ENCODE measurements at regions not wholly inside any gene's neighbourhood (a gene's known extent, or its start where the extent isn't known, plus 50 kb on each side); places are given as distances from the start of the nearest gene placed in this dataset.
"Not testable (repeated sequence)": the region's sequence is repeated elsewhere in the genome, so short reads cannot be mapped to it uniquely, and the experiment has no call there.

DNA sequence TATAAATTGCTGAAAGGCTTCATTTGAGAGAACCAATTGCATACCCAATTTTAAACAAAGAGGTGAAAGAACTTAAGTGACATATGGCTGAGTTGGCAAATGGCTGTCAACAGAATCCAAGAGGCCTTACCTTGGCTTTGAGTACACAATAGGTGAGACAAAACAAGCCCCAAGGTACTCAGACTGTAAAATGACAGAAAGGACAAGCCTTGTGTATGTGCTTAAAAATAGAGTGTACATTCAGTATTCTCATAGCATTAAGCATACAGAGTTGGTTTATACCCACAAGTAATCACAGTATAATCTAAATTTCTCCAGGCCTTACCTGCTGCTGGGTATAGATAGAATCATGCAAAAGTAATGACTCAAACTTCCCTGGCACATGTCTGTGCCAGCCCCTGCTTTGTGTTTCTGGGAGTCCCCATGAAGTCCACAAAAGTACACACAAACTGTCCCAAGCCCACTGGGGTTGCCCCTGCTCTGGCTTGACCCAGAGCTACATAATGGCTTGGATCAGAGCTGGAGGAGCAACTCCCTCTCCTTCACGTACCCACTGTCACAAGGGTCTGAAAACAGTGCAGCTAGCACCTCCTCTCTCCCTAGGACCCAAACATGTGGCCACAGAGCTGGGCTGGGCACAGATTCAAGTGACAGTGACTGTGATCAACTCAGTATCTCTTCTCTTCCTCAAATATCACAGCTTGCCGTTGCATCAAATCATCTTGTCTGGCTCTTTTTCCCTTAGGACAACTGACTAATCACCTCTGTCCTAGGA lies 250.8 kb downstream of the ENC1 start:
- DNase-seq (ENCODE audit: insufficient read length, low spot score): no peak
- no peak for FAIRE-seq

GRCh38 chr5:74388411-74388810 lies 252.1 kb downstream of the ENC1 start:
- FAIRE-seq; DNase-seq (ENCODE audit: insufficient read length, low spot score): not testable (repeated sequence)

DNA sequence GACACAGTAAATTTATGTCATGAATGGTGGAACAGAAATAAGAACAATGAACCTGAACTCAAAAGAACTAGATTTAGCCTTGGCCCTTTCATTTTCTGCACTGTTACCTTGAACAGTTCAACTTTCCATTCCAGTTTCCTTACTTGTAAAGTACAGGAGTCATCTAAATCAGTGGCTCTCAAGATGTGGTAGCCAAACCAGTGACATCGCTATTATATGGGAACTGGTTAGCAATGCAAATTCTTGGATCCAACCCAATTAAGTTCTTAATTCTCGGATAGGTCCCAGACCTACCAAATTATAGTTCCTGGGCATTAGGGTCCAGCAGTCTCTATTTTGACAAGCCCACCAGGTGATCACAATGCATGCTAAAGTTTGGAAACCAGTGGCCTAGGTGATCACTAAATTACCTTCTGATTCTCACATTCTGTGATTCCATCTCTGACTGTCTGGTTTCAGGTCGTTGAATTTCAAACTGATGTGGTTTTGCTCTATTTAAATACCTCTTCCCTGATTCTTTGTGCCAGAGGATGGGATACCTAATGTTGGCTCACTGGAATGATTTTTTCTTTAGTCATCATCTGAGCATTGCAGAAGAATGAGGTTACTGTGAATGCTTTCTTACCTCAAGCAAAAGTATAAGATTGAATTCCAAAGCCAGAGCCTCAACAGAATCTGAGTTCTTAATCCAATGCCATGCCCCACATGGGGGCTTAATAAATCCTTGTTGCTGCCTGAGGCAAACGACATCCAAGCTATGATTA lies 253.8 kb downstream of the ENC1 start:
- FAIRE-seq: no peak
- DNase-seq (ENCODE audit: insufficient read length, low spot score): no peak

DNA sequence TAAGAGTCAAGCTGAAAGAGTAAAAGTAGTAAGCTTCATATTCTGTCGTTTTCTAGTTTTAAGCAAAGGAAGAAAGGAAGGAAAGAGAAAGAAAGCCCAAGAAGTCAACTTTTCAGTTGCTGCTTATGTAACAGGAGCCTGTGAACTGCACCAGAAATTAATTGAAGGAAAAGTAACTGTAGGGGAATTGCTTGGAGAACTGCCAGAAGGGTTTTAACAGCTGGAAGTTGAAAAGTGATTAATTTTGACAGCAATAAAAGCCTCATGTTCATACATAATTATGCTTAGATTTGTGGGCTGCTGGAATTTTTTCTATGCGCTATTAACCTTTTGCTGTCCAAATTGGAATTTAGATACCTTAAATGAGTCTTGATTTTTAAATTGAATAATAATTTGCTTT lies 255.7 kb downstream of the ENC1 start:
- FAIRE-seq: no peak
- no peak for DNase-seq (ENCODE audit: insufficient read length, low spot score)

DNA sequence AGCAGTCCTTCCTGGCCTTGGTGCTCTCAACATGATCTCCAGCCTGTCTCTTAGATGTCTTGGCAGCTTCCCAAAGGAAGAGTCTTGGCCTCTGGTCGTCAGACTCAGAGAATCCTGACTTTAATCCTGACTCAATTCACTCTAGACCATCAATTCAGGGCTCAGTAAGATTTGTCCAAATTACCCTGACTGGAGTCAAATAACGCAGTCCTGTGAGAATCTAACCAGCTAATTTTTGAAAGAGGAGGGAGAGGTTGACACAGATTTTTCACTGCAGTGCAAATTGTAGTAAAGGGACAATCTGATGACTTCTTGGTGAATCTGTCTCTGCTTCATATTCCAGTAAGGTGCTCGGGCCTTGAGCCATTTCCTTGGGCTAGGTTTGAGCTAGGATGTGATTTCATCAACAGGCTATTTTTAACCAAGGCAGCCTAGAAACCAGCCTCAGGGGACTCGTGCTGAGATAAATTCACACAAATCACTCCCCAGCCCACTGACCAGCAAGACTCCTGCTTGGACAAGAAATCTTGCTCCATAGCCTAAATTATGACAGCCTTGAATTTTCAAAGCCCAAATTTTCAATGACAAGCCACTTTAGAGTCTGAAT lies 257.4 kb downstream of the ENC1 start:
- DNase-seq (ENCODE audit: insufficient read length, low spot score): no peak
- no peak for FAIRE-seq

- DNase-seq (ENCODE audit: insufficient read length, low spot score) (no peak), FAIRE-seq (no peak)
Observed at GRCh38 chr5:74382123-74382855, 258.2 kb downstream of the ENC1 start.

DNA sequence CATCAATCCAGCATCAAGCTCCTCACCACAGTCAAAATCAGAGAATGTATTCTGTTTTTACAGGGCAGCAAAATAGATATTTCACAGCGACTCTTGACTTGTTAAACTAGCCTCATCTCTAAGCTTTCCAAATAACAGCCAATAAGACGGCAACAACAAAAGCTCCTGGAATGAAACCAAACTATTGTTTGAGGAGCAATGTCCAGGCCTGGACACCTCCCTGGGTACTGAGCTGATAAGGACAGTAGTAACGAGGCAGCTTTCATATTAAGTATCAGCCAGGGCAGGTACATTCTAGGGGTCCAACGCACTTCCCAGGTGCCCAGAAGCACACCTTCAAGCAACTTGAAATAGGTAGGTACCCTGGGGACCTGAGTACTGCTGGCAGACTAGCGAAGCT lies 260.3 kb downstream of the ENC1 start:
- no peak for DNase-seq (ENCODE audit: insufficient read length, low spot score)
- FAIRE-seq: no peak

- FAIRE-seq: no peak
Observed at GRCh38 chr5:74378464-74378863, 262.1 kb downstream of the ENC1 start.

DNA sequence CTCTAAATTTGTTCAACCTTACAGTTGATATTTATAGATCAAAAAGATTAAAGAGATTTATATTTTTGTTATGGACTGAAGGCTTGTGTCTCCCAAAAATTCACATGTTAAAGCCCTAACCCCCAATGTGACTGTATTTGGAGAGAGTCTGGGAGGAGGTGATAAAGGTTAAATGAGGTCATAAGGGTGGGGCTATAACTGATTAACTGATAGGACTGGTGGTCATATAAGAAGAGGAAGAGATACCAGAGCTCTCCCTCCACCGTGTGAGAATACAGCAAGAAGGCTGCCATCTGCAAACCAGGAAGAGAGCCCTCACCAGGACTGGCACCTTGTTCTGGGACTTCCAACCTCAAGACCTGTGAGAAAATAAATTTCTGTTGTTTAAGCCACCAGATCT lies 264.3 kb downstream of the ENC1 start:
- DNase-seq (ENCODE audit: insufficient read length, low spot score): no peak
- no peak for FAIRE-seq

More at GRCh38 chr5:74378464-74378863, 262.1 kb downstream of the ENC1 start:
- no peak for DNase-seq (ENCODE audit: insufficient read length, low spot score)

- FAIRE-seq (no peak), DNase-seq (ENCODE audit: insufficient read length, low spot score) (no peak)
Observed at GRCh38 chr5:74375271-74375670, 265.3 kb downstream of the ENC1 start.

DNA sequence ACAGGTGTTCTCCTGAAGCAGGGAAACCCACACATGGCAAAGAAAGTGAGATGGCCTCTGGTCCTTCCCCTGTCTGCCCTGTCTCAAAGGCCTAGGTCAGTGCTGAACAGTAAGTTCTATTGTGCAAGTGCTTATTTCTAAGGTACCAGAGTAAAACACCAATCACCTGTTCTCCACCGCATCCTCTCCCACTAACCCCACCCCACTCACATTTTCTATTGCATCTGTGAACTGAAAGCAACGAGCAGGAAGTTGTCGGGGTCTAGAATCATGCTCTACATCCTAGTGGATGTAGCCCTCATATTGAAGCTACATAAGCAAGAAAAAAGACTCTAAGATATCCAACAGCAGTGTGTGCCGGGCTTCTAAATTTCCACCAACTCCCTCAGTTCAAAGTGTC lies 265.9 kb downstream of the ENC1 start:
- FAIRE-seq: no peak
- DNase-seq (ENCODE audit: insufficient read length, low spot score): no peak

GRCh38 chr5:74373076-74373475 lies 267.5 kb downstream of the ENC1 start:
- no peak for FAIRE-seq
- no peak for DNase-seq (ENCODE audit: insufficient read length, low spot score)

GRCh38 chr5:74372502-74373064 lies 267.9 kb downstream of the ENC1 start:
- DNase-seq (ENCODE audit: insufficient read length, low spot score) (no peak), FAIRE-seq (no peak)

DNA sequence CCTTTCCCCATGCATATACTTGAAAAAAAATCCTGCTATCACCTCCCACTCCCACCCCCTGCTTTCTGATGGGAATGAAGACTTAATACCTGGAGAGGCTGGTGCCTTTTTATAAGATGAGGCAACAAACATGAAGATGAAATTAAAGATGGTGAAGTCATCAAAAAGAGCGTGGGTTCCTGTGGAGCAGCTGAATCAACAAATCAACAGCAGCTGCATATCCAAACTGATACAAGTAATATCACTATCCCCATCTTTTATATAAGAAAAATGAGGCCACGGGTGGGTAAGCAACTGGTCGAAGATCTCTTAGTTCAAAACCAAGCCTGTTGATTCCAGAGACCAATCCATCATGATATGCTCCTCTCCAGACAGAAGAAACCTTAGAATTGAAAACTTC lies 268.5 kb downstream of the ENC1 start:
- no peak for DNase-seq (ENCODE audit: insufficient read length, low spot score)
- FAIRE-seq: no peak

- no peak for FAIRE-seq
- no peak for DNase-seq (ENCODE audit: insufficient read length, low spot score)
Observed at GRCh38 chr5:74371621-74372020, 268.9 kb downstream of the ENC1 start.

- FAIRE-seq: no peak
Observed at GRCh38 chr5:74370168-74370567, 270.4 kb downstream of the ENC1 start.

DNA sequence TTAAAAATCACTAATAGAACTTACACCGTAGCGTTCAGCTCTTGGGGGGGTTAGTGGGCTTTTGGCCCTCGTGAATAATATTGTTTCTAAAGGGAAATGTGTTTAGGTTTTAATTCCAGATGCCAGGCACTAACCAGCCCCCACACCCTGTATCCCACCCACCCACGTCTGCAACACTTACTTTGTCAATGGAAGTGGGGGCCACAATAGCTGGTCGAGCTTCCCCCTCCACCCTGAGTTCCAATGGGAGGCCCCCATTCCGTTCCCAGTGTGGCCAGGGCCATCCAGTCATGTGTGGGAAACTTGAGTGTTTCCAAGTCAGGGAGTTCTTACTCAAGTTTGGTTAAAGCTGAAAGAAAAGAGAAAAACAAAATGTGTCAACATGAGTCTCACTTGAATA lies 271.4 kb downstream of the ENC1 start:
- no peak for FAIRE-seq
- no peak for DNase-seq (ENCODE audit: insufficient read length, low spot score)

More at GRCh38 chr5:74370168-74370567, 270.4 kb downstream of the ENC1 start:
- no peak for DNase-seq (ENCODE audit: insufficient read length, low spot score)

- DNase-seq (ENCODE audit: insufficient read length, low spot score) (no peak), FAIRE-seq (no peak)
Observed at GRCh38 chr5:74367934-74368333, 272.6 kb downstream of the ENC1 start.

- DNase-seq (ENCODE audit: insufficient read length, low spot score) (no peak), FAIRE-seq (no peak)
Observed at GRCh38 chr5:74367241-74367733, 273.2 kb downstream of the ENC1 start.

DNA sequence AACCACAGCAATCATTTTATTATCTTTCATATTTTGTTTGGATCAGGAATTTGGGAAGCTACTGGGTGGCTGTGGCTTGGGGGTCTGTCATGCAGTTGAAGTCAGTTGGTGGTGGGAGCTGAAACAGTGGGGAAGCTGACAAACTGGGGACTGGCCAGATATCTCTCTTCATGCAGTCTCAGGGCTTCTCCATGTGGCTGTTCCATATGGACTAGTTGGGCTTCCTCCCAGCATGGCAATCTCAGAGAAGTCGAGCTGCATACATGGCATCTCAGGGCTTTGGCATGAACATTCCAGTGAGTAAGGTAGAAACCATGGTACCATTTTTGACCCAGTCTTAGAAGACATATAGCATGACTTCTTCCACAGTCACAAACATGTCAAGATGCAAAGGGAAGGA lies 274.8 kb downstream of the ENC1 start:
- DNase-seq (ENCODE audit: insufficient read length, low spot score): no peak
- no peak for FAIRE-seq

- DNase-seq (ENCODE audit: insufficient read length, low spot score) (no peak), FAIRE-seq (no peak)
Observed at GRCh38 chr5:74364507-74364906, 276.0 kb downstream of the ENC1 start.

Measured in GM19239 (cell line).